GM12878 (cell line): ENCODE measurements at regions not wholly inside any gene's neighbourhood (a gene's known extent, or its start where the extent isn't known, plus 50 kb on each side); places are given as distances from the start of the nearest gene placed in this dataset.

Experiments
- ATAC-seq: fragments of 200-7000 bp; cut with Tn5 transposase; 3 replicates; pipeline ENCODE4 v1.9.1; 2020; ENCODE audit warnings: mild to moderate bottlenecking, moderate library complexity
- BruUV-seq: library from RNA; stranded (reverse); fragments of 400-500 nt; replicated peaks from 2 replicates; lab custom pipeline; 2021; lab: Mats Ljungman, UMichigan
- CTCF ChIA-PET: fragments of 300-600 bp; sonication (Branson Sonifier 250); formaldehyde crosslinking; extraction: SDS; loops from one replicate; lab custom pipeline; 2021; ENCODE audit warnings: inconsistent platforms; lab: Yijun Ruan, JAX
- POLR2A ChIA-PET: fragments of 350-600 bp; formaldehyde crosslinking; extraction: SDS; loops from one replicate; lab custom pipeline; 2021; ENCODE audit warnings: inconsistent platforms; lab: Charles Lee
- RAD21 ChIA-PET: fragments of 300-600 bp; sonication (Branson Sonifier 250); formaldehyde crosslinking; loops from one replicate; lab custom pipeline; 2023; ENCODE audit warnings: antibody characterized with exemption; ENCODE audit not compliant: unreplicated experiment; lab: Charles Lee
- SMC1A ChIA-PET: fragments of 300-600 bp; sonication (Branson Sonifier 250); formaldehyde crosslinking; loops from one replicate; lab custom pipeline; 2023; ENCODE audit not compliant: unreplicated experiment, uncharacterized antibody; lab: Charles Lee
- DNase-seq: peaks from one replicate; pipeline ENCODE4 v3.0.0-alpha.2; 2011; ENCODE audit warnings: low read depth, low spot score
- FAIRE-seq: peaks from 3 replicates; lab custom pipeline; 2011; peaks lifted over from hg19 to GRCh38; lab: Jason Lieb, UNC
- H2AFZ ChIP-seq: 2 replicates; pipeline ENCODE4 v1.6.0; 2011; ENCODE audit warnings: low read depth, low read length, control low read depth; ENCODE audit not compliant: control insufficient read depth
- H3K27ac ChIP-seq: 2 replicates; pipeline ENCODE4 v1.5.1; 2011; ENCODE audit warnings: control low read depth; ENCODE audit not compliant: control insufficient read depth, insufficient read depth
- H3K27me3 ChIP-seq, 2 experiments: replicated peaks in 1 of 2; 2 replicates each; pipeline versions ENCODE4 v1.6.0 to v1.6.1; 2011; ENCODE audit warnings: low read length in 1 of 2; ENCODE audit not compliant: control insufficient read depth in 2 of 2, insufficient read depth in 2 of 2
- H3K36me3 ChIP-seq, 2 experiments: 2 replicates each; pipeline ENCODE4 v1.5.1; 2011; ENCODE audit warnings: low read length in 1 of 2; ENCODE audit not compliant: control insufficient read depth in 2 of 2, insufficient read depth in 2 of 2
- H3K4me1 ChIP-seq: 2 replicates; pipeline ENCODE4 v1.6.1; 2011; ENCODE audit warnings: mild to moderate bottlenecking, low read length, moderate library complexity, mixed read lengths; ENCODE audit not compliant: control insufficient read depth, insufficient read depth
- H3K4me2 ChIP-seq: 2 replicates; pipeline ENCODE4 v1.6.0; 2011; ENCODE audit warnings: control low read depth; ENCODE audit not compliant: control insufficient read depth, insufficient read depth
- H3K4me3 ChIP-seq: fragments of 200-600 bp; sonication (generic); 2 replicates; pipeline ENCODE4 v1.5.1; 2016
- H3K79me2 ChIP-seq: 2 replicates; pipeline ENCODE4 v1.6.0; 2011; ENCODE audit warnings: low read length; ENCODE audit not compliant: control insufficient read depth, insufficient read depth
- H3K9ac ChIP-seq: 2 replicates; pipeline ENCODE4 v1.8.0; 2011; ENCODE audit warnings: low read length, control low read depth, mixed read lengths; ENCODE audit not compliant: control insufficient read depth, insufficient read depth
- H3K9me3 ChIP-seq: replicated peaks from 3 replicates; pipeline ENCODE4 v1.5.1; 2011; ENCODE audit warnings: mild to moderate bottlenecking, low read length; ENCODE audit not compliant: control insufficient read depth, insufficient read depth
- H4K20me1 ChIP-seq: 2 replicates; pipeline ENCODE4 v1.6.0; 2011; ENCODE audit not compliant: control insufficient read depth, insufficient read depth
- ATF7 ChIP-seq: fragments of 450-650 bp; IDR thresholded peaks from 2 replicates; pipeline ENCODE4 v1.6.1; 2016; ENCODE audit warnings: low read depth, mild to moderate bottlenecking
- ESRRA ChIP-seq: IDR thresholded peaks from 2 replicates; pipeline ENCODE4 v1.6.1; 2012; ENCODE audit warnings: mild to moderate bottlenecking, low read length, improper control_type of control experiment
- NBN ChIP-seq: fragments of 450-650 bp; IDR thresholded peaks from 2 replicates; pipeline ENCODE4 v1.6.1; 2016
- STAT3 ChIP-seq: IDR thresholded peaks from 2 replicates; pipeline ENCODE4 v1.6.1; 2011; ENCODE audit warnings: low read depth, low read length, improper control_type of control experiment
- WRNIP1 ChIP-seq: IDR thresholded peaks from 2 replicates; pipeline ENCODE4 v1.6.1; 2011; ENCODE audit warnings: low read depth, low read length, improper control_type of control experiment, borderline replicate concordance
- WGBS: methylation state at CpG from one replicate; pipeline ENCODE4 v1.1.6; 2016; ENCODE audit warnings: low lambda C conversion rate; ENCODE audit not compliant: insufficient replicate concordance, insufficient coverage; ENCODE audit errors: missing lambda C conversion rate; 5-methylcytosine and 5-hydroxymethylcytosine counted together
- in situ Hi-C: fragments of 300-500 bp; cut with MboI; formaldehyde crosslinking; loops from 9 replicates; pipeline ENCODE4 v1.14.3; 2018; ENCODE audit warnings: mixed read lengths
- intact Hi-C: fragments of 100-400 bp; cut with micrococcal nuclease; formaldehyde crosslinking; loops from one replicate; pipeline ENCODE4 v1.14.2; 2022; ENCODE audit not compliant: unreplicated experiment
- TF ChIP-seq, protein P1 (sequence below): fragments of 450-650 bp; formaldehyde crosslinking; IDR thresholded peaks from 2 replicates; pipeline ENCODE4 v1.4.0; 2020; ENCODE audit warnings: mild to moderate bottlenecking, moderate library complexity
- TF ChIP-seq, protein P2 (sequence below): IDR thresholded peaks from 2 replicates; pipeline ENCODE4 v1.6.1; 2011; ENCODE audit warnings: borderline replicate concordance, low read depth, mild to moderate bottlenecking, moderate library complexity, mixed read lengths, low read length; ENCODE audit not compliant: insufficient read depth; ENCODE audit errors: extremely low read length

DNA sequence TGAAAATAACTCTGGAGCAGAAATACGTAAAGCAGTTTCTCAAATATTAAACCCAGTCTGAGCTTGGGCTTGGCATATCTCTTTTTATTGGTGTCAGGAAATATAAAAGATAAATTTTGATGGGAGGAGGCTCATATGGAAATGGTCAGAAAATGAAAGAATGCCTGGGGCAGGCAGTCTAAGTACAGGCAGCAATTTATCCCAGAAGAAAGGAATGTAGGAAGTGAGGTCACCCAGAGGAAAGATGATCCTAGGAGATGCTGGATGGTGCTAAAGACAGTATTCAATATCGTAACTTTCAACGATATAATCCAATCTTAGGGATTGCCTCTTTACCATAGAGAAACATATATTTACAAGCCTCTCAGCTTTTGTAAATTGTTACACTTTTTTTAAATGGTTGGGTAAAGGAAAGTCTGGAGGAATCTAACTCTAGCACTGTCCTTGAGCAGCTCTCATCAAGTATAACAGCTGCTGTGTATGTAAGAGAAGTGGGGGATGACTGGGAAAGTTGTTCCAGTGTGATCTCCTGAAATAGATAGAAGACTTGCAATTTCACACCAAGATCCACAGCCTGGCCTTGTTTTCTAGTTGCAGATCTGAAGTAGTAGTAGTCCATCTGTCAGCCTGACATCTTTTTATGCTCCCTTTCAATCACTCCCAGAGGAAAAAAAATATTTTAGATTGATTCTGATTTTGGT is 256.9 kb upstream of the SASH1 start (continued):
- TF ChIP-seq, protein P1, sequence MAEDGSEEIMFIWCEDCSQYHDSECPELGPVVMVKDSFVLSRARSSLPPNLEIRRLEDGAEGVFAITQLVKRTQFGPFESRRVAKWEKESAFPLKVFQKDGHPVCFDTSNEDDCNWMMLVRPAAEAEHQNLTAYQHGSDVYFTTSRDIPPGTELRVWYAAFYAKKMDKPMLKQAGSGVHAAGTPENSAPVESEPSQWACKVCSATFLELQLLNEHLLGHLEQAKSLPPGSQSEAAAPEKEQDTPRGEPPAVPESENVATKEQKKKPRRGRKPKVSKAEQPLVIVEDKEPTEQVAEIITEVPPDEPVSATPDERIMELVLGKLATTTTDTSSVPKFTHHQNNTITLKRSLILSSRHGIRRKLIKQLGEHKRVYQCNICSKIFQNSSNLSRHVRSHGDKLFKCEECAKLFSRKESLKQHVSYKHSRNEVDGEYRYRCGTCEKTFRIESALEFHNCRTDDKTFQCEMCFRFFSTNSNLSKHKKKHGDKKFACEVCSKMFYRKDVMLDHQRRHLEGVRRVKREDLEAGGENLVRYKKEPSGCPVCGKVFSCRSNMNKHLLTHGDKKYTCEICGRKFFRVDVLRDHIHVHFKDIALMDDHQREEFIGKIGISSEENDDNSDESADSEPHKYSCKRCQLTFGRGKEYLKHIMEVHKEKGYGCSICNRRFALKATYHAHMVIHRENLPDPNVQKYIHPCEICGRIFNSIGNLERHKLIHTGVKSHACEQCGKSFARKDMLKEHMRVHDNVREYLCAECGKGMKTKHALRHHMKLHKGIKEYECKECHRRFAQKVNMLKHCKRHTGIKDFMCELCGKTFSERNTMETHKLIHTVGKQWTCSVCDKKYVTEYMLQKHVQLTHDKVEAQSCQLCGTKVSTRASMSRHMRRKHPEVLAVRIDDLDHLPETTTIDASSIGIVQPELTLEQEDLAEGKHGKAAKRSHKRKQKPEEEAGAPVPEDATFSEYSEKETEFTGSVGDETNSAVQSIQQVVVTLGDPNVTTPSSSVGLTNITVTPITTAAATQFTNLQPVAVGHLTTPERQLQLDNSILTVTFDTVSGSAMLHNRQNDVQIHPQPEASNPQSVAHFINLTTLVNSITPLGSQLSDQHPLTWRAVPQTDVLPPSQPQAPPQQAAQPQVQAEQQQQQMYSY (CRISPR knock-in tag), result no peak

DNA sequence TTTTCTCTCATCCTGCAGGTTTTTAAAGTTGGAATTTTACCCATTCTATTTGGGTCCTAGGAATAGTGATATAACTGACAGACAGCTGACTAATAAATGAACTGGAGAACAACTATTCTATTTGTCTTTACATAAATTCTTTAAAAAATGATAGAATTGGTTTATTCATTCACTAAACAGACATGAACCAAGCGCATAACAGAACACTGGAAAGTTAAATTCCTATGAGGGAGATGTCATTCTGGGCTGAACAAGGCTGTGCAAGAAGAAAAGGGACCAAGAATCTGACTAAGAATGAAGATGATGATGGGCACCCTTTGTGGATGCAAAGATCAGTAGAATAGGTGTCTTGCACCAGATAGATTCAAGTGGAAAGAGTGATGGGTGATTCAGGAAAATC is 256.3 kb upstream of the SASH1 start:
- H2AFZ ChIP-seq, result no peak overlapping the region
- no peak for ATAC-seq
- H3K4me3 ChIP-seq, result no peak overlapping the region
- SMC1A ChIA-PET, result no interaction called here
- no peak for DNase-seq
- intact Hi-C loops, result no loop called here
- CTCF ChIA-PET, result no interaction called here
- no peak for FAIRE-seq
- 7% methylated on average over 1 of the region's 1 CpG for WGBS
- H4K20me1 ChIP-seq, result no peaks in the 10 kb centered on the region
- H3K9ac ChIP-seq, result no peak overlapping the region
- no peaks in the 10 kb centered on the region for H3K4me1 ChIP-seq
- POLR2A ChIA-PET, result no interaction called here
- H3K79me2 ChIP-seq, result no peaks in the 10 kb centered on the region
- no peaks in the 10 kb centered on the region for H3K9me3 ChIP-seq
- no peak overlapping the region for H3K4me2 ChIP-seq
- TF ChIP-seq STAT3 (no peak), ESRRA (no peak), NBN (no peak), WRNIP1 (no peak), ATF7 (no peak)
- TF ChIP-seq, protein P2, sequence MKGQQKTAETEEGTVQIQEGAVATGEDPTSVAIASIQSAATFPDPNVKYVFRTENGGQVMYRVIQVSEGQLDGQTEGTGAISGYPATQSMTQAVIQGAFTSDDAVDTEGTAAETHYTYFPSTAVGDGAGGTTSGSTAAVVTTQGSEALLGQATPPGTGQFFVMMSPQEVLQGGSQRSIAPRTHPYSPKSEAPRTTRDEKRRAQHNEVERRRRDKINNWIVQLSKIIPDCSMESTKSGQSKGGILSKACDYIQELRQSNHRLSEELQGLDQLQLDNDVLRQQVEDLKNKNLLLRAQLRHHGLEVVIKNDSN, result no peak
- in situ Hi-C loops, result no loop called here
- BruUV-seq, result no TSS peak
- no peak overlapping the region for H3K27ac ChIP-seq
- H3K36me3 ChIP-seq, result no peaks in the 10 kb centered on the region
- RAD21 ChIA-PET, result no interaction called here
- H3K27me3 ChIP-seq, result no peaks in the 10 kb centered on the region
